GM20431 (cell line): ENCODE measurements at regions not wholly inside any gene's neighbourhood (a gene's known extent, or its start where the extent isn't known, plus 50 kb on each side); places are given as distances from the start of the nearest gene placed in this dataset.
"Not testable (repeated sequence)": the region's sequence is repeated elsewhere in the genome, so short reads cannot be mapped to it uniquely, and the experiment has no call there.

Experiments
- in situ Hi-C: fragments of 300-500 bp; cut with MseI, MboI; formaldehyde crosslinking; loops from one replicate; pipeline ENCODE4 v1.15.0; 2020; ENCODE audit warnings: low sequenced_read_pairs; ENCODE audit not compliant: unreplicated experiment

DNA sequence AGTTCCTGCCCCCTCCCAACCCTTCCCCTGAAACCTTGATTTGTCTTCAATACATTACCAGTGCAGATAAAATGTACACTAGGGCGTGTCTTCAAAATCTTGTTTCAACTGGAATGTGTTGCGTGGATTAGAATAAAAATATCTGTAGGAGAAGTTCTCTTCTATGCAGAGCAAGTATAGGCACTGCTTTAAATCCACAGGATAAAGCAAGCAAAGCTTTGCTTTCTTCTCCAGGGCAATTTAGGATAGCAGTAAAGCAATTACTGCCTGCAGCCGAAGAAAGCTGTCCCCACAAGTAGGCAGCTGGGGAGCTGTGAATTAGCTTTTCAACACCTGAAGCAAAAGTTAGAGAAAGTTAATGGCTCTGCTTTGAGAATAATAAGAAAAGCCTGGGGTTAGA is 329.7 kb upstream of the KCNMB2 start:
- in situ Hi-C loops, result no loop called here

- in situ Hi-C loops, result not testable (repeated sequence)
Measured at GRCh38 chr3:178207161-178207560, 329.1 kb upstream of the KCNMB2 start.

GRCh38 chr3:178207627-178208026 is 328.6 kb upstream of the KCNMB2 start:
- in situ Hi-C loops, result not testable (repeated sequence)

GRCh38 chr3:178209116-178209515 is 327.1 kb upstream of the KCNMB2 start:
- in situ Hi-C loops, result not testable (repeated sequence)

- in situ Hi-C loops, result not testable (repeated sequence)
Measured at GRCh38 chr3:178209618-178210017, 326.6 kb upstream of the KCNMB2 start.

DNA sequence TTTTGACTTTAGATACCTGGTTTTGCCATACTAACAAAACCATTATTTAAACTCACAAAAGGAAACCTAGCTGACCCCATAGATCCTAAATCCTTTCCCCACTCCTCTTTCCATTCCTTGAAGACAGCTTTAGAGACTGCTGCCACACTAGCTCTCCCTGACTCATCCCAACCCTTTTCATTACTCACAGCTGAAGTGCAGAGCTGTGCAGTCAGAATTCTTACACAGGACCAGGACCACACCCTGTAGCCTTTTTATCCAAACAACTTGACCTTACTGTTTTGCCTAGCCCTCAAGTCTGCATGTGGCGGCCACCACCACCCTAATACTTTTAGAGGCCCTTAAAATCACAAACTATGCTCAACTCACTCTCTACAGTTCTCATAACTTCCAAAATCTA is 325.1 kb upstream of the KCNMB2 start:
- in situ Hi-C loops, result not testable (repeated sequence)

DNA sequence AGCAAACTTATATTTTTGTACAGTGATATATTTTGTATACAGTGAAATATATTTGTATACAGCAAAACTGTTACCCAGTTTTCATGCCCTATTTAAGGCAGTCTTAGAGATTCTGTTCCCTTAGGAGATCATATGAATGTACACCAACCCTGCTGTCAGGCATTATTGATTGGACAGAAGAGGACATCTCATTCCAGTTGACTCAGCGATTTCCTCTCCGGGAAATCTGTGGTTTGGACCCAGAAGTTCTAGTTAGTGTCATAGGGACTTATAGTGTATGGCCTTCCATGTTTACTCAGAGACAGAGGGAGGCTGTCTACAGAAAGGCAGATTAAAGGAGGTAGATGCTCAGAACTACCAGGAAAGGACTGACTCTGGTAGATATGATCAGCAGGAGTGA is 318.8 kb upstream of the KCNMB2 start:
- in situ Hi-C loops, result no loop called here

GRCh38 chr3:178218231-178218630 is 318.0 kb upstream of the KCNMB2 start:
- in situ Hi-C loops, result no loop called here

DNA sequence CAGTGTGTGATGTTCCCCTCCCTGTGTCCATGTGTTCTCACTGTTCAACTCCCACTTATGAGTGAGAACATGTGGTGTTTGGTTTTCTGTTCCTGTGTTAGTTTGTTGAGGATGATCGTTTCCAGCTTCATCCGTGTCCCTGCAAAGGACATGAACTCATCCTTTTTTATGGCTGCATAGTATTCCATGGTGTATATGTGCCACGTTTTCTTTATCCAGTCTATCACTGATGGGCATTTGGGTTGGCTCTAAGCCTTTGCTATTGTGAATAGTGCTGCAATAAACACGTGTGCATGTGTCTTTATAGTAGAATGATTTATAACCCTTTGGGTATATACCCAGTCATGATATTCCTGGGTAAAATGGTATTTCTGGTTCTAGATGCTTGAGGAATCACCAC is 316.6 kb upstream of the KCNMB2 start:
- in situ Hi-C loops, result not testable (repeated sequence)

DNA sequence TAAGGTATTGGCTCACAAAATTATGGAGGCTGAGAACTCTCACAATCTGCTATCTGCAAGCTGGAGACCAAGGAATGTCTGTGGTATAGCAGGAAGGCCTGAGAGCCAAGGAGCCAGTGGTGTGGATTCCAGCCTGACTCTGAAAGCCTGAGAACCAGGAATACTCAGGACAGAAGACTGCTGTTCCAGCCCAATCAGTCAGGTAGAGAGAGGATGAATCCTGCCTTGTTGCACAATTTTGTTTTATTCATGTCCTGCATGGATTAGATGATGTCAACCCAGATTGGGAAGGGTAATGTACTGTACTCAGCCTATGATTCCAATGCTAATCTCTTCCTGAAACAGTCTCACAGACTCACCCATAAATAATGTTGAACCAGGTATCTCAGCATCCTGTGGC is 312.4 kb upstream of the KCNMB2 start:
- in situ Hi-C loops, result no loop called here

DNA sequence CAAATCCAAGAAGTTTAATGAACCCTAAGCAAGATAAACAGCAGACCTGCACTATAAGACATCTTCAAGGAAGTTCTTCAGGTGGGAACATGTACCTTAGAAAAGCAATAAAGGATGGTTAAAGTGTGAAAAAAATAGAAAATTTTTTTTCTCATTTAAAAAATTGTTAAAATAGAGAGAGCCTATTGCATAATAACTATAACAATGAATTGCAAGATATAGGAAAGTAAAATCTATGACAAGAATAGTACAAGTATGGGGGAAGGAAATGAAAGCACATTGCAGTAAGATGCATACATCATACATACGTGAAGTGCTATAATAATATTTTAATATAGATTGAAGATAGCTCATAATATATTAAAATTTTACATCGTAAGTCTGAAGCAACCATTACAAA is 310.1 kb upstream of the KCNMB2 start:
- in situ Hi-C loops, result no loop called here

DNA sequence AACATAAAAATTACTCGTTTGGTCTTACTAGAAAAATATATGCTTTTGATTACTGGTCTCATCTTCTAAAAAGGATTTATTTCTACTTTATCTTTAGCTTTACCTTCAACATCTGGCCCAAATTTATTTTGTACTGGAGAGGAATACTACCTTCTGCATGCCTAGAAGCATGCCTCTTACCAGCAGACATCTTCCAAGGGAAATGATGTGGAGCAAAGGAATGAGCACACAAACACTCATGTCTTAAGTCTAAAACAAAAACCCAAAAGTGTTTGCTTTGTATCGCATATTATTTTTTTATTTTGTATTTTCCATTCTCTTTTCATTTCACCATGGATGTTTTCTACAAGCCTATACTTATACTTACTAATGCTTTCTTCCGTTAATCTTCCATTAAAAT is 304.6 kb upstream of the KCNMB2 start:
- in situ Hi-C loops, result no loop called here

DNA sequence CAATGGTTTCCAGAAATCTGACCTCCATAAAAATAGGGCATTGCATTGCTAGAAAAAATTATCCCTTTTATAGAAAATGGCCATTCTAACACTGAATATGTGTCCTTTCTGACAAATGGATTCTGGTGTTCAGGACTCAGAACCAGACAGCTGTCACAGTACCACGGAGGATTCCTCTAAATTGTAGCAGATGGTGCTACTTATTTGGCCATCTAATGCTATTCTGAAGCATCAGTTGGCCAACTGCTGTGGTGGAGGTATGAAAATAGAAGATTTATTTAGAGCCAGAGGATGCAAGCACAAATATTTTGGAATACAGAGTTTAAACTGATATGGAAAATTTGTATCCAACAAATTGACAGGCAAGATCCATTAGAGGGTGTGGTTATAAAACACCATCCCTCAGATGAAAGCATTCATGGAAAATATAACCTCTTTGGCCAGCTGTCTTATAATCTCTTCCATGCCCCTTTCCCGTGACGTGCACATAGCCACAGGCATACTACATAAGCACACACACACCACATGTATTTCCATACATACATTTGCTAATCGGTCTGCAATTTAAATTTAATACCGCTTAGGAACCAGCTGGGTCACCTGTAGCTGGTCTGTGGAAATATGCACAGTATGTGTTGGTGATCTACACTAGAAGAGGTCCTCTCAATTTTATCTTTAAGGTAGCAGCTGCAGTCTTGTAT is 302.7 kb upstream of the KCNMB2 start:
- in situ Hi-C loops, result no loop called here

DNA sequence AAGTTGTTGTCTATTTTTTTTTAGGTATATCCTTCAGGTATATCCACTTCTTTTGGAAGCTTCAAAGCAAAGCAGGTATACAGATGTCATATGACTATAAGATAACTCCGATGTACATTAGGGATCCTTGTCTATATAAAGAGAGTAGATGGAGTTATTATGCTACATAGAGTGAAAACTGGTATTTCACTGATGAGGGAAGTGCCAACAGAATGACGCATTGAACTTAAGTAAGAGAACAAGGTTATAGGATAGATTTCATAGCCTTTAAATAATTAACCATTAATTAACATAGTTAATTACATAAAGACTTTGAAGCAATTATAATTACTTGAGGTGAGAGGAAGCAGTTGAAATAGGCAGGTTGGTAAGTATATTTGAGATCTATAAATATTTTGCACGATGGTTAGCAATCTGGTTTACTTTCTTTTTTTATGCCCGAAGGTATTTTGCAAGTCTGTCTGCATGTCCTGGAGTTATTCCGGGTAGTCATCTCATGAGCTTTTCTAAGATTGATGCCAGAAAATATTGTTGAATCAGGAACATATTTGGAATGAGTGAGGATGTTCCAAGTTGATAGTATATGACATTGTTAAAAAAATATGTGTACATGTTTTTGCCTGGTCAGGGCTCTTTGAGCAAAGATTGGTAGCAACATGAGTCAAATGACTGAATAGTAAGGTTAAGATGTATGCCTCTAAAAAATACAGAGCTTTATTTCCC is 299.5 kb upstream of the KCNMB2 start:
- in situ Hi-C loops, result no loop called here

- in situ Hi-C loops, result no loop called here
Measured at GRCh38 chr3:178238179-178238578, 298.1 kb upstream of the KCNMB2 start.

- in situ Hi-C loops, result no loop called here
Measured at GRCh38 chr3:178244733-178245709, 291.2 kb upstream of the KCNMB2 start.

GRCh38 chr3:178246004-178246403 is 290.2 kb upstream of the KCNMB2 start:
- in situ Hi-C loops, result no loop called here

DNA sequence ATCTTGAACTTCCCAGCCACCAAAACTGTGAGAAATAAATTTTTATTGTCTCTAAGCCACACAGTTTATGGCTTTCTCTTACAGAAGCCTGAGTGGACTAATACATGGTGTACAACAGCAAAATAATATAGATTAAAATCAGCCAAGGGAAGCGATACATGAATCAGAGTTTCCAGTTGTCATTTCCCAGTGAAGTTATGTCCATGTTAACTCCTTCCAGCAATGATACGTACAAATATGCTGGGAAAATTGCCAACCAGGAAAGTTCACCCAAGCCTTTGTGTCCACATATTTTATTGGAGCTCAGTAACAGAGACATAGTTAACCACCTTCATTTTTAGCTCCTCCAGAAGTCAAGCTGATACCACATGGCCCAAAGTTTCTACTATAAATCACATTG is 280.9 kb upstream of the KCNMB2 start:
- in situ Hi-C loops, result no loop called here

DNA sequence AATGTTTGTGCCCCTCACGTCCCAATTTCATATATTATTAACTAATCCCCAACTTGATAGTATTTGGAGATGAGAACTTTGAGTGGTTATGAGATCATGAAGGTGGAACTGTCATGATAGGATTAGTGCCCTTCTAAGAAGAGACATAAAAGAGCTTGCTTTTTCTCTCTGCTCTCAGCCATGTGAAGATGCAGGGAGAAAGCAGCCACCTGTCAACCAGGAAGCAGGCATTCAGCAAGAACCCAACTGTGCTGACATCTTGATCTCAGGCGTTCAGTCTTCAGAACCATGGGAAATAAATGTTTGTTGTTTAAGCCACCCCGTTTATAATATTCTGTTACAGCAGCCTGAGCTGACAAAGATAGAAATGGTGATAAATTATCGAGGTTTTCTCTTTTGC is 278.7 kb upstream of the KCNMB2 start:
- in situ Hi-C loops, result no loop called here

- in situ Hi-C loops, result no loop called here
Measured at GRCh38 chr3:178258121-178258520, 278.1 kb upstream of the KCNMB2 start.

DNA sequence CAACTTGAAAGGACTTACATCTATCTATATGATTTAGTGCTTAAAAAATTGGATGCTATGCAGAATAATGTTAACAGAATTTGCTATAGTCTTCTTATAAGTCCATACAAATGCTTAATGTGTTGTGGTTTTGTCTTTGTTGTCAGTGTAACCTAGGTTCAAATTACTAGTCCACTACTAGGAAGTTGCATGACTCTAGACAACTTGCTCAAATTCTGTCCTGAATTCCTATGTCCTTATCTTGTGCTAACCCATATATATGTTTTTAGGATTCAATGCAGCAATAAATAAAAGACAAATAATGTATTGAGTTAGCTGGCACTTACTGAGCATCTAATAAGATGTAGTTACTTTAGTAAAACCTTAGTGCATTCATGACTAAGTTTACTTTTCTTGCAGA is 276.5 kb upstream of the KCNMB2 start:
- in situ Hi-C loops, result no loop called here
